OCI-LY1 (cell line): ENCODE measurements at regions not wholly inside any gene's neighbourhood (a gene's known extent, or its start where the extent isn't known, plus 50 kb on each side); places are given as distances from the start of the nearest gene placed in this dataset.
"Not testable (repeated sequence)": the region's sequence is repeated elsewhere in the genome, so short reads cannot be mapped to it uniquely, and the experiment has no call there.

Experiments used
- EZH2 ChIP-seq: fragments of 200-600 bp; sonication (generic), shearing (Covaris generic); IDR thresholded peaks from 2 replicates; pipeline ENCODE4 v1.8.0; 2017; ENCODE audit warnings: borderline replicate concordance, mixed run types, mild to moderate bottlenecking, antibody characterized with exemption, low read length, moderate library complexity, mixed read lengths
- TF ChIP-seq, protein P1 (sequence below): fragments of 200-600 bp; sonication (generic), shearing (Covaris generic); IDR thresholded peaks from 2 replicates; pipeline ENCODE4 v1.5.1; 2017; ENCODE audit warnings: mild to moderate bottlenecking, antibody characterized with exemption, low read length, moderate library complexity, mixed read lengths

- TF ChIP-seq, protein P1, sequence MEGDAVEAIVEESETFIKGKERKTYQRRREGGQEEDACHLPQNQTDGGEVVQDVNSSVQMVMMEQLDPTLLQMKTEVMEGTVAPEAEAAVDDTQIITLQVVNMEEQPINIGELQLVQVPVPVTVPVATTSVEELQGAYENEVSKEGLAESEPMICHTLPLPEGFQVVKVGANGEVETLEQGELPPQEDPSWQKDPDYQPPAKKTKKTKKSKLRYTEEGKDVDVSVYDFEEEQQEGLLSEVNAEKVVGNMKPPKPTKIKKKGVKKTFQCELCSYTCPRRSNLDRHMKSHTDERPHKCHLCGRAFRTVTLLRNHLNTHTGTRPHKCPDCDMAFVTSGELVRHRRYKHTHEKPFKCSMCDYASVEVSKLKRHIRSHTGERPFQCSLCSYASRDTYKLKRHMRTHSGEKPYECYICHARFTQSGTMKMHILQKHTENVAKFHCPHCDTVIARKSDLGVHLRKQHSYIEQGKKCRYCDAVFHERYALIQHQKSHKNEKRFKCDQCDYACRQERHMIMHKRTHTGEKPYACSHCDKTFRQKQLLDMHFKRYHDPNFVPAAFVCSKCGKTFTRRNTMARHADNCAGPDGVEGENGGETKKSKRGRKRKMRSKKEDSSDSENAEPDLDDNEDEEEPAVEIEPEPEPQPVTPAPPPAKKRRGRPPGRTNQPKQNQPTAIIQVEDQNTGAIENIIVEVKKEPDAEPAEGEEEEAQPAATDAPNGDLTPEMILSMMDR: not testable (repeated sequence)
- TF ChIP-seq EZH2: not testable (repeated sequence)
Observed at GRCh38 chr13:69221633-69222498, 885.8 kb upstream of the ATXN8OS start.
